SK-N-SH (cell line): ENCODE measurements at regions not wholly inside any gene's neighbourhood (a gene's known extent, or its start where the extent isn't known, plus 50 kb on each side); places are given as distances from the start of the nearest gene placed in this dataset.

Experiments
- CTCF ChIA-PET: fragments of 300-600, 350-600 bp; formaldehyde crosslinking; extraction: SDS; loops from one replicate; lab custom pipeline; 2021; lab: Yijun Ruan, JAX
- POLR2A ChIA-PET: fragments of 350-600 bp; sonication (Branson Sonifier 250); formaldehyde crosslinking; extraction: SDS; loops from one replicate; lab custom pipeline; 2020; ENCODE audit warnings: antibody characterized with exemption, inconsistent platforms; lab: Yijun Ruan, JAX
- DNase-seq: peaks from one replicate; pipeline ENCODE4 v3.0.0; 2012
- H2AFZ ChIP-seq: fragments of 200-600 bp; sonication (generic); 2 replicates; pipeline ENCODE4 v1.8.1; 2016; ENCODE audit warnings: antibody characterized with exemption, mild to moderate bottlenecking, low read depth
- H3F3A ChIP-seq: fragments of 200-600 bp; sonication (generic); replicated peaks from 2 replicates; pipeline ENCODE3; 2016; ENCODE audit warnings: antibody characterized with exemption, mild to moderate bottlenecking; ENCODE audit not compliant: insufficient read depth
- H3K27ac ChIP-seq, 2 experiments: fragments of 200-500 bp in 1 of 2; fragments of 200-600 bp in 1 of 2; sonication (Bioruptor generic) in 1 of 2; sonication (generic), shearing (Covaris generic) in 1 of 2; 2 replicates each; pipeline versions ENCODE4 v1.5.1 to v1.6.1; 2014 to 2016; ENCODE audit warnings: low read depth in 2 of 2, inconsistent platforms in 1 of 2, low read length in 1 of 2, mild to moderate bottlenecking in 1 of 2, mixed read lengths in 1 of 2
- H3K27me3 ChIP-seq: fragments of 200-600 bp; sonication (generic), shearing (Covaris generic); 2 replicates; pipeline ENCODE4 v1.6.1; 2016; ENCODE audit warnings: mixed run types; ENCODE audit not compliant: insufficient read depth
- H3K36me3 ChIP-seq, 2 experiments: fragments of 200-500 bp in 1 of 2; fragments of 200-600 bp in 1 of 2; sonication (Bioruptor generic) in 1 of 2; sonication (generic) in 1 of 2; replicated peaks in 1 of 2; 2 replicates each; pipeline versions ENCODE3 to v1.5.1; 2014 to 2016; ENCODE audit warnings: low read length in 1 of 2, mild to moderate bottlenecking in 1 of 2; ENCODE audit not compliant: insufficient read depth in 2 of 2, control insufficient read depth in 1 of 2
- H3K4me1 ChIP-seq, 2 experiments: fragments of 200-500 bp in 1 of 2; fragments of 200-600 bp in 1 of 2; sonication (Bioruptor generic) in 1 of 2; sonication (generic), shearing (Covaris generic) in 1 of 2; 2 replicates each; pipeline versions ENCODE4 v1.5.1 to v1.6.1; 2014 to 2016; ENCODE audit warnings: low read depth in 1 of 2, low read length in 1 of 2, mixed run types in 1 of 2; ENCODE audit not compliant: insufficient read depth in 2 of 2, control insufficient read depth in 1 of 2
- H3K4me2 ChIP-seq: fragments of 200-600 bp; sonication (generic), shearing (Covaris generic); 2 replicates; pipeline ENCODE4 v1.6.1; 2017; ENCODE audit warnings: mixed run types
- H3K4me3 ChIP-seq, 2 experiments: fragments of 200-500 bp in 1 of 2; fragments of 200-600 bp in 1 of 2; sonication (Bioruptor generic) in 1 of 2; sonication (generic), shearing (Covaris generic) in 1 of 2; 2 replicates each; pipeline versions ENCODE4 v1.5.1 to v1.8.1; 2014 to 2016; ENCODE audit warnings: low read depth in 2 of 2, inconsistent platforms in 1 of 2, low read length in 1 of 2, mild to moderate bottlenecking in 1 of 2, mixed read lengths in 1 of 2, moderate library complexity in 1 of 2
- H3K79me2 ChIP-seq: fragments of 200-600 bp; sonication (generic); 2 replicates; pipeline ENCODE4 v1.8.1; 2017; ENCODE audit warnings: mild to moderate bottlenecking; ENCODE audit not compliant: insufficient read depth
- H3K9ac ChIP-seq: fragments of 200-600 bp; sonication (generic); 2 replicates; pipeline ENCODE4 v1.6.1; 2017; ENCODE audit warnings: mixed run types
- H3K9me2 ChIP-seq: fragments of 200-600 bp; sonication (generic); 2 replicates; pipeline ENCODE4 v1.6.1; 2017; ENCODE audit warnings: mixed run types
- H3K9me3 ChIP-seq: fragments of 200-600 bp; sonication (generic); 2 replicates; pipeline ENCODE4 v1.6.1; 2017; ENCODE audit warnings: mixed run types, mild to moderate bottlenecking, moderate library complexity
- H4K20me1 ChIP-seq: fragments of 200-600 bp; sonication (generic); 2 replicates; pipeline ENCODE4 v1.6.1; 2017; ENCODE audit warnings: mild to moderate bottlenecking, mixed run types; ENCODE audit not compliant: insufficient read depth
- FOXM1 ChIP-seq: IDR thresholded peaks from 2 replicates; pipeline ENCODE4 v1.4.0; 2012; ENCODE audit warnings: low read depth, mild to moderate bottlenecking
- GABPA ChIP-seq: IDR thresholded peaks from 2 replicates; pipeline ENCODE4 v1.4.0; 2012; ENCODE audit warnings: low read depth, mild to moderate bottlenecking
- MXI1 ChIP-seq: IDR thresholded peaks from 2 replicates; pipeline ENCODE4 v1.6.1; 2012; ENCODE audit warnings: mild to moderate bottlenecking, low read depth, low read length, improper control_type of control experiment
- PBX3 ChIP-seq: IDR thresholded peaks from 2 replicates; pipeline ENCODE4; 2012
- RAD21 ChIP-seq: IDR thresholded peaks from 2 replicates; pipeline ENCODE4 v1.6.1; 2012; ENCODE audit warnings: mild to moderate bottlenecking, low read length
- RCOR1 ChIP-seq: fragments of 150-350 bp; IDR thresholded peaks from 2 replicates; pipeline ENCODE4 v1.6.1; 2017; ENCODE audit warnings: antibody characterized with exemption, low read length
- REST ChIP-seq: IDR thresholded peaks from 2 replicates; pipeline ENCODE4 v1.6.1; 2012; ENCODE audit warnings: mild to moderate bottlenecking, low read depth, low read length, moderate library complexity
- RFX5 ChIP-seq: IDR thresholded peaks from 2 replicates; pipeline ENCODE4 v1.6.1; 2012; ENCODE audit warnings: mild to moderate bottlenecking, improper control_type of control experiment, low read length
- RXRA ChIP-seq: IDR thresholded peaks from 2 replicates; pipeline ENCODE4 v1.4.0; 2012; ENCODE audit warnings: low read depth, mild to moderate bottlenecking, borderline replicate concordance
- SIN3A ChIP-seq: IDR thresholded peaks from 2 replicates; pipeline ENCODE4 v1.6.1; 2012; ENCODE audit warnings: low read depth, mild to moderate bottlenecking, low read length, moderate library complexity, borderline replicate concordance
- TAF1 ChIP-seq: IDR thresholded peaks from 2 replicates; pipeline ENCODE4 v1.6.1; 2012; ENCODE audit warnings: low read depth, mild to moderate bottlenecking, low read length, moderate library complexity, borderline replicate concordance
- TCF12 ChIP-seq: IDR thresholded peaks from 2 replicates; pipeline ENCODE4 v1.4.0; 2012
- USF2 ChIP-seq: fragments of 150-350 bp; IDR thresholded peaks from 2 replicates; pipeline ENCODE4 v1.6.1; 2017; ENCODE audit warnings: antibody characterized with exemption, low read length, low read depth, borderline replicate concordance
- WGBS: methylation state at CpG from one replicate; pipeline ENCODE4 v1.1.6; 2017; ENCODE audit warnings: low lambda C conversion rate; 5-methylcytosine and 5-hydroxymethylcytosine counted together
- TF ChIP-seq, protein P1 (sequence below): IDR thresholded peaks from 2 replicates; pipeline ENCODE4 v1.4.0; 2012; ENCODE audit warnings: low read depth, borderline replicate concordance

DNA sequence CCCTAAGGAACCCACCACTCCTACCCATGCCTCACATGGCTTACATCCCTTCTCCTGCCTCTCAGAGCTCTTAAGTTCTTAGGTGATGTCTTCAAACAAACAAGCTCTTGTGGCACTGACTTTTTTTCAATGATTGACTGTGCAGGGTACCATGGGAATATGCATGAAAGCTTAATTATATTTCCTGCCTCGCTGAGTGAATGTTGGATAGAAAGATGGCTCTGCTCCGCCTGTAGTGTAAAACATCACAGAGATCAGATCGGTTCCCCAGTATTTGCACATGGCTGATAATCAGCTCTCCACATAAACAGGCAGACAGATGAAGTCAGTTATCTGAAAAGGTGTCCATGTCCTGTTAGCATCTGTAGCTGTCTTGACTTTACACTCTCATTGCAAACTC, 820.8 kb downstream of the TDRD15 start (continued):
- no peak for TF ChIP-seq FOXM1
- no peak for TF ChIP-seq RXRA

DNA sequence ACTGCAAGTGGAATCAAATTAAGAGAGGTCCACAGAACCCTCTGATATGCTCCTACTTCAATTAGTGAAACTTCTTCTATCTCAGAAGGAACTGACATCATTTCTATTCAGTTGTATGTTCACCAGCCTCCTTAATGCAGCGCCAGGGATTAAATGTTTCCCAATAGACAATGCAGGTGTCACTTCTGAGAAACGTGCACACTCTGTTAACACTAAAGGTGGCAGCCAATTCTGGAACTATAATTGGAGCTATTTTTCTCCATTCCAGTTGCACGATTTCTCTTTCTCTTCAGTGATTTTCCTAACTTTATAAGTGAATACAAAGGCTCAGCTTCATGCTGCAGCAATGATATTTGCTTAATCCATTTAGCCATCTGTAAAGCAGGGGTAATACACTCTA, 821.9 kb downstream of the TDRD15 start:
- Histone ChIP-seq H3K4me3 (no peak overlapping the region), H3K9me3 (no peaks in the 10 kb centered on the region), H3K4me1 (peaks cover 0 to 8% of the 10 kb centered on the region in 2 experiments; a peak in 2 of 4 replicates), H2AFZ (no peak overlapping the region), H3K4me2 (no peak overlapping the region), H3K27ac (no peak overlapping the region), H3K36me3 (no peaks in the 10 kb centered on the region), H4K20me1 (no peaks in the 10 kb centered on the region), H3K27me3 (no peaks in the 10 kb centered on the region), H3K79me2 (no peaks in the 10 kb centered on the region), H3K9ac (no peak overlapping the region), H3F3A (no peaks in the 10 kb centered on the region), H3K9me2 (no peaks in the 10 kb centered on the region)
- ChIA-PET POLR2A (no interaction called here), CTCF (interaction anchor here (0.6 kb wide), 1 partner anchor 668 kb away, joined by 3 read pairs; no protein-coding TSS in a partner anchor)
- 21% methylated on average over 3 of the region's 3 CpGs for WGBS
- TF ChIP-seq USF2: no peak
- no peak for TF ChIP-seq PBX3
- TF ChIP-seq REST: no peak
- TF ChIP-seq RFX5: no peak
- TF ChIP-seq, protein P1, sequence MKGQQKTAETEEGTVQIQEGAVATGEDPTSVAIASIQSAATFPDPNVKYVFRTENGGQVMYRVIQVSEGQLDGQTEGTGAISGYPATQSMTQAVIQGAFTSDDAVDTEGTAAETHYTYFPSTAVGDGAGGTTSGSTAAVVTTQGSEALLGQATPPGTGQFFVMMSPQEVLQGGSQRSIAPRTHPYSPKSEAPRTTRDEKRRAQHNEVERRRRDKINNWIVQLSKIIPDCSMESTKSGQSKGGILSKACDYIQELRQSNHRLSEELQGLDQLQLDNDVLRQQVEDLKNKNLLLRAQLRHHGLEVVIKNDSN: no peak
- TF ChIP-seq RCOR1: no peak
- TF ChIP-seq TAF1: no peak
- TF ChIP-seq RXRA: no peak
- TF ChIP-seq MXI1: no peak
- no peak for TF ChIP-seq SIN3A
- no peak for TF ChIP-seq RAD21
- TF ChIP-seq GABPA: no peak
- no peak for TF ChIP-seq TCF12
- DNase-seq: no peak
